ENCODE measurements at regions not wholly inside any gene's neighbourhood (a gene's known extent, or its start where the extent isn't known, plus 50 kb on each side); places are given as distances from the start of the nearest gene placed in this dataset.

- TF ChIP-seq MAX (IDR thresholded peaks at IDR 0.05; ENCODE audit: low read depth, low read length): no peak
- no peak for TF ChIP-seq CTCF (IDR thresholded peaks at IDR 0.05; ENCODE audit: low read depth, low read length)
These were observed 336.5 kb upstream of the TFPI start for GRCh38 chr2:187890690-187891089.

All from NB4 (cell line).